ENCODE measurements at regions not wholly inside any gene's neighbourhood (a gene's known extent, or its start where the extent isn't known, plus 50 kb on each side); places are given as distances from the start of the nearest gene placed in this dataset.

DNA sequence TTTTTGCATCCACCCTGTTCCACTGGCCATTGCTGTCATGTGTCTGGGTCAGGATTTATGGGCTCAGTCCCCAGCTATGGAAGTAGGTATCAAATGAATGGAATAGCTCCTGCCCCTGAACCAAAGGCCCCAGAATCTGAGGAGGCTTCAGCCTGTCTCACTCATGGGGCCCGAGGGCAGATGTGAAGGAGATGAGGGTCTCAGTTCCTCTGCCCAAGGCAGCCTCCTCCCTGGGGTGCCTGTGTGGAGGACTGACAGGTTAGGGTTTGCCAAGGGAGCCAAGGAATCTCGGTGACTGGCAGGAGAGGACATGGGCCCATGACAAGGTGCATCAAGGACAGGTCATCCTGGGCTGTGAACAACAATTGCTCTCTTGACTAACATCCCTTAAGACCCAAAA, 70.4 kb downstream of the CPN2 start:
- no peaks in the 10 kb centered on the region for H3K4me1 ChIP-seq (ENCODE audit: low read length)
- DNase-seq = no peak

GRCh38 chr3:194281306-194281705, 69.8 kb downstream of the CPN2 start:
- no peaks in the 10 kb centered on the region for H4K20me1 ChIP-seq (ENCODE audit: insufficient read depth, low read length)
- no peak overlapping the region for H3K4me2 ChIP-seq (ENCODE audit: low read depth, low read length)
- H3K79me2 ChIP-seq (ENCODE audit: low read length) = no peaks in the 10 kb centered on the region
- H3K4me1 ChIP-seq (ENCODE audit: low read length) = no peaks in the 10 kb centered on the region
- H2AFZ ChIP-seq (ENCODE audit: low read length) = no peak overlapping the region
- no peaks in the 10 kb centered on the region for H3K9me3 ChIP-seq (replicated peaks; ENCODE audit: insufficient read depth, low read length)
- H3K36me3 ChIP-seq (replicated peaks; ENCODE audit: insufficient read depth, low read length) = no peaks in the 10 kb centered on the region
- no peak for TF ChIP-seq EZH2phosphoT487 (IDR thresholded peaks at IDR 0.05; ENCODE audit: low read length)
- no peak for TF ChIP-seq EZH2 (optimal IDR thresholded peaks at IDR 0.05; ENCODE audit: low read depth, low read length)
- TF ChIP-seq CTCF (IDR thresholded peaks at IDR 0.05; ENCODE audit: low read length) = no peak
- H3F3A ChIP-seq (ENCODE audit: insufficient read depth, low read length) = no peaks in the 10 kb centered on the region
- H3K4me3 ChIP-seq (ENCODE audit: low read length) = no peak overlapping the region
- no peak overlapping the region for H3K9ac ChIP-seq (ENCODE audit: low read length)
- no peaks in the 10 kb centered on the region for H3K9me2 ChIP-seq (replicated peaks; ENCODE audit: insufficient read depth, low read length)
- no peak overlapping the region for H3K27ac ChIP-seq (ENCODE audit: low read length)
- no peak for DNase-seq
- H3K27me3 ChIP-seq (replicated peaks; ENCODE audit: insufficient read depth, low read length) = no peaks in the 10 kb centered on the region

More for the DNA sequence above, 70.4 kb downstream of the CPN2 start:
- Histone ChIP-seq H3K27me3 (replicated peaks; ENCODE audit: insufficient read depth, low read length) (no peaks in the 10 kb centered on the region), H3K36me3 (replicated peaks; ENCODE audit: insufficient read depth, low read length) (no peaks in the 10 kb centered on the region), H3K9me2 (replicated peaks; ENCODE audit: insufficient read depth, low read length) (no peaks in the 10 kb centered on the region), H3K4me2 (ENCODE audit: low read depth, low read length) (no peak overlapping the region), H3F3A (ENCODE audit: insufficient read depth, low read length) (no peaks in the 10 kb centered on the region), H3K27ac (ENCODE audit: low read length) (no peak overlapping the region), H2AFZ (ENCODE audit: low read length) (no peak overlapping the region), H3K9me3 (replicated peaks; ENCODE audit: insufficient read depth, low read length) (no peaks in the 10 kb centered on the region), H3K79me2 (ENCODE audit: low read length) (no peaks in the 10 kb centered on the region), H4K20me1 (ENCODE audit: insufficient read depth, low read length) (no peaks in the 10 kb centered on the region), H3K9ac (ENCODE audit: low read length) (no peak overlapping the region), H3K4me3 (ENCODE audit: low read length) (no peak overlapping the region)
- TF ChIP-seq EZH2 (optimal IDR thresholded peaks at IDR 0.05; ENCODE audit: low read depth, low read length) = no peak
- TF ChIP-seq EZH2phosphoT487 (IDR thresholded peaks at IDR 0.05; ENCODE audit: low read length) = no peak
- TF ChIP-seq CTCF (IDR thresholded peaks at IDR 0.05; ENCODE audit: low read length) = no peak

DNA sequence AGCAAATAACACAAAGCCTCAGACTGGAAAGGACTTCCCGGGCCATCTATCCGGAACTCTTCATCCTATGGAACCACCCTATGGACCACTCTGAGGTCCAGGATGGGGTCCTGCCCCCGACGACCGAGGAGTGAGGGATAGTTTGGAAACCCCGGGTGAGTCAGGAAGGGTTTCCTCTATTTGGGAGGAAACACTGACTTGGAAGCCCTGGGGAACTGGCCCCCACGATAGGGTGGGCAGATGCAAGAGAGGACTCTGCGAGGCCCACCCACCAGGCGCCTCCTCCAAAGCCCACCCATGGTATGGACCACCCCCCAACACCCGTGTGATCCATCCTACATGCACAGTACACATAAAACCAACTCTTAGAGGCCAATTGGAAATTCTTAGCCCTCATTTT, 69.4 kb downstream of the CPN2 start:
- no peaks in the 10 kb centered on the region for H4K20me1 ChIP-seq (ENCODE audit: insufficient read depth, low read length)
- no peak overlapping the region for H3K27ac ChIP-seq (ENCODE audit: low read length)
- no peak for DNase-seq
- H3K9me3 ChIP-seq (replicated peaks; ENCODE audit: insufficient read depth, low read length) = no peaks in the 10 kb centered on the region
- H3K4me2 ChIP-seq (ENCODE audit: low read depth, low read length) = no peak overlapping the region
- H2AFZ ChIP-seq (ENCODE audit: low read length) = no peak overlapping the region
- no peak overlapping the region for H3K9ac ChIP-seq (ENCODE audit: low read length)
- no peaks in the 10 kb centered on the region for H3K9me2 ChIP-seq (replicated peaks; ENCODE audit: insufficient read depth, low read length)
- H3K4me1 ChIP-seq (ENCODE audit: low read length) = no peaks in the 10 kb centered on the region
- no peaks in the 10 kb centered on the region for H3F3A ChIP-seq (ENCODE audit: insufficient read depth, low read length)
- TF ChIP-seq EZH2 (optimal IDR thresholded peaks at IDR 0.05; ENCODE audit: low read depth, low read length) (no peak), CTCF (IDR thresholded peaks at IDR 0.05; ENCODE audit: low read length) (no peak), EZH2phosphoT487 (IDR thresholded peaks at IDR 0.05; ENCODE audit: low read length) (no peak)
- no peaks in the 10 kb centered on the region for H3K79me2 ChIP-seq (ENCODE audit: low read length)
- no peaks in the 10 kb centered on the region for H3K27me3 ChIP-seq (replicated peaks; ENCODE audit: insufficient read depth, low read length)
- H3K4me3 ChIP-seq (ENCODE audit: low read length) = no peak overlapping the region
- H3K36me3 ChIP-seq (replicated peaks; ENCODE audit: insufficient read depth, low read length) = no peaks in the 10 kb centered on the region
